ENCODE measurements at regions not wholly inside any gene's neighbourhood (a gene's known extent, or its start where the extent isn't known, plus 50 kb on each side); places are given as distances from the start of the nearest gene placed in this dataset.

GRCh38 chr7:52843436-52843835, 192.0 kb upstream of the POM121L12 start:
- TF ChIP-seq, protein P1, sequence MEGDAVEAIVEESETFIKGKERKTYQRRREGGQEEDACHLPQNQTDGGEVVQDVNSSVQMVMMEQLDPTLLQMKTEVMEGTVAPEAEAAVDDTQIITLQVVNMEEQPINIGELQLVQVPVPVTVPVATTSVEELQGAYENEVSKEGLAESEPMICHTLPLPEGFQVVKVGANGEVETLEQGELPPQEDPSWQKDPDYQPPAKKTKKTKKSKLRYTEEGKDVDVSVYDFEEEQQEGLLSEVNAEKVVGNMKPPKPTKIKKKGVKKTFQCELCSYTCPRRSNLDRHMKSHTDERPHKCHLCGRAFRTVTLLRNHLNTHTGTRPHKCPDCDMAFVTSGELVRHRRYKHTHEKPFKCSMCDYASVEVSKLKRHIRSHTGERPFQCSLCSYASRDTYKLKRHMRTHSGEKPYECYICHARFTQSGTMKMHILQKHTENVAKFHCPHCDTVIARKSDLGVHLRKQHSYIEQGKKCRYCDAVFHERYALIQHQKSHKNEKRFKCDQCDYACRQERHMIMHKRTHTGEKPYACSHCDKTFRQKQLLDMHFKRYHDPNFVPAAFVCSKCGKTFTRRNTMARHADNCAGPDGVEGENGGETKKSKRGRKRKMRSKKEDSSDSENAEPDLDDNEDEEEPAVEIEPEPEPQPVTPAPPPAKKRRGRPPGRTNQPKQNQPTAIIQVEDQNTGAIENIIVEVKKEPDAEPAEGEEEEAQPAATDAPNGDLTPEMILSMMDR (IDR thresholded peaks at IDR 0.05; ENCODE audit: low read depth, low read length, poor library complexity, severe bottlenecking): no peak
- no peak for TF ChIP-seq EZH2phosphoT487 (IDR thresholded peaks at IDR 0.05; ENCODE audit: borderline replicate concordance, low read length)

Measured in DOHH2 (cell line).